Left renal cortex interstitium (tissue), 4 donors: ENCODE measurements at regions not wholly inside any gene's neighbourhood (a gene's known extent, or its start where the extent isn't known, plus 50 kb on each side); places are given as distances from the start of the nearest gene placed in this dataset.

Experiments
- DNase-seq, 4 donors: peaks; one replicate each; pipeline ENCODE4 v3.0.0-alpha.2; 2013; ENCODE audit warnings: low read depth in 4 of 4, low spot score in 2 of 4, missing footprints in 1 of 4

DNA sequence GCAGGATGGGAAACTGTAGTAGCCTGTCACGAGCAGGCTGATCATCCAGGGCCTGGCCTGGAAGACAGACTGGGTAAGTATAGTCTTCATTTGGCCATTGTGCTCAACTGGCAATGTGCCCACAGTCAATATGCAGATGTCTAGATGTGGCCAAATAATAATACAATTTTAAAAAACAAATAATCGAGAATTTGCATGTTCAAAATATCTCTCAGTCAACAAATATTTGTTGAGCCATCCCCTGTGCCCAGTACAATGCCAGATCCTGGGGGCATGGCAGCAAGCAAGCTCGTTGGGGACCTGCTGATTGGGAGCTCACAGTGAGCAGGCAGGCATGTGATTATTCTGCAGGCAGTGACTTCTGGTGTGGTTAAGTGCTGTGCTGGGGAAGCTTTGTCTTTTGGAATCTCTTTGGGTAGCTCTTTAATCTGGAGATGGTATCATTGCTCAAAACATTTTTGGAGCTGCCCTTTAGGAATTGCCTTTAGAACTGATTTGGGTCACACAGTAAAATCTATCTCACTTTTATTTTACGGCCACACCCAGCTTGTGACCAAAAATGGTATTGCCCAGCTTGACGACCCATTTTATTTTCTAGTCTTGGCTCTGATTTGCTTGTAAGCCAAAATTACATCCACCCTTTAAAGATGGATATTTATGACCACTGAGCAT, 92.2 kb downstream of the PLCE1 start:
- DNase-seq, result no peak

- no peak for DNase-seq
Observed at GRCh38 chr10:94088926-94089381, 95.2 kb downstream of the PLCE1 start.

- DNase-seq, result no peak
Observed at GRCh38 chr10:94091649-94092048, 97.9 kb downstream of the PLCE1 start.

GRCh38 chr10:94092848-94093247, 99.1 kb downstream of the PLCE1 start:
- DNase-seq, result no peak

DNA sequence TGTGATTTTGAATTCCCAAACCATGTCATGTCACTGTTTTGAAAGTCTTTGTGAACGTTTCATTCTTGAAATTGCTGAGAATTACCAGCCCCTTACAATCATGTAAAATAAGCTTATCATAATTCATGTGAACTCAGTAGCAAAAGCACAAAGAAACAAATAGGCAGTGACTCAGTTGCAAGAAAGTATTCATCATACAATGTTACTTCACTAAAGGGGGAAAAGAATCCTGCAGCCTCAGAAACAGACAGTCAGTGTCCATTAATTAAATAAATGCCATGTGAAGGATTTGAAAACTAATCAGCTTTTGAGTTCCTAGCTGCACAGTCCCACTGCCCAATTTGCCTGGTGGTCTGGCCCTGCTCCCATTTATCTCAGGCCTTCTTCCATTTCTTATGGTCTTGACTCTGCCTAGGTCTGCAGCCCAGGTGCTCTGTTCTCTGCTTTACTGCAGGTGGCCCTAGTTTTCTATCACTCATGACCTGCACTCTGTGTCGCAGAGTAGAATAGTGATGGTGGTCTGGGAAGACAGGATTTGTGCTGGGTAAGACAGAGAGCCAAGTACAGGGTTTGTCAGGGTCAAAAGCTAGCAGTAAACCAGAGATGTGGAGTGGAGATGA, 99.7 kb downstream of the PLCE1 start:
- no peak for DNase-seq

- DNase-seq, result no peak
Observed at GRCh38 chr10:94094540-94094939, 100.8 kb downstream of the PLCE1 start.

DNA sequence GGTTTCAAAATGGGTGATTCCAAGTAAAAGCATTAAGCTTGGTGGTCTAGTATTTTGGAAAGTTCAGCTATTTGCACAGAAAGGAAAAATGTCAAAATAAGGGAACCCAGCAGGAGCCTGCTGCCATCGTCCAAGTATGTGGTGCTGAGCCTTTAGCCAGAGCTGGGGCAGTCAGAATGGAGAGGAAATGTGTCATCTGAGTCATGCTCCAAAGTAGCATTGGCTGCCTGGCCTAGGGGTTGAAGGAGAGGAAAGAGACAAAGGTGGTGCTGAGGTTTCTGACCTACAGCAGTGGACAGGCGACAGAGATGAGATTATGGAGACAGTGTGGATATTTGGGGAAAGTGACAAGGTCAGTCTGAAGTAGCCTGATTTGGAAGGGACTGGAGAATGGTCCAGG, 103.9 kb downstream of the PLCE1 start:
- DNase-seq, result no peak

GRCh38 chr10:94098896-94099295, 105.2 kb downstream of the PLCE1 start:
- DNase-seq, result no peak

DNA sequence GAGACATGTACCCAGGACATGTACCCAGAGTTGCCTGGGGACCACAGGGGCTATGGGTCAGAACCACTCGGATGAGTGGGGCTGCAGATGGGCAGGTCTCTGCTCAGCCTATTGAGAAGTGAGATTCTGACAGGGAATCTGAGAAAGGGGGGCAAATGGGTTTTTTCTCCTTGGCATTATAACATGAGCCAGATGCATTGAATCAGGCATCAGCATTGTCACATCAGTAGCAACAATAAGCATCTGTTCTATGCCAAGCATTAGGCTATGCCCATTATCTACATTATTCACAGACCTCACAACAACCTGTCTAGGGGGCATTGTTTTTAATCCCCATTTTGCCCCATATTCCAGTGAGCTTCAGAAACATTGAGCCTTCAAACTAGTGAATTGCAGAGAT, 108.2 kb downstream of the PLCE1 start:
- no peak for DNase-seq

- DNase-seq, result no peak
Observed at GRCh38 chr10:94102436-94102835, 108.7 kb downstream of the PLCE1 start.

GRCh38 chr10:94103192-94103591, 109.5 kb downstream of the PLCE1 start:
- no peak for DNase-seq

- peak; percentile 36 to 62 (median 58) for DNase-seq
Observed at GRCh38 chr10:94103801-94104221, 110.1 kb downstream of the PLCE1 start.

GRCh38 chr10:94104316-94105000, 110.7 kb downstream of the PLCE1 start:
- no peak for DNase-seq

- no peak for DNase-seq
Observed at GRCh38 chr10:94105226-94105625, 111.5 kb downstream of the PLCE1 start.

GRCh38 chr10:94107191-94107590, 113.5 kb downstream of the PLCE1 start:
- no peak for DNase-seq

GRCh38 chr10:94108200-94108599, 114.5 kb downstream of the PLCE1 start:
- DNase-seq, result no peak

- DNase-seq, result no peak
Observed at GRCh38 chr10:94111367-94111766, 117.6 kb downstream of the PLCE1 start.

GRCh38 chr10:94112321-94112720, 118.6 kb downstream of the PLCE1 start:
- DNase-seq, result no peak

DNA sequence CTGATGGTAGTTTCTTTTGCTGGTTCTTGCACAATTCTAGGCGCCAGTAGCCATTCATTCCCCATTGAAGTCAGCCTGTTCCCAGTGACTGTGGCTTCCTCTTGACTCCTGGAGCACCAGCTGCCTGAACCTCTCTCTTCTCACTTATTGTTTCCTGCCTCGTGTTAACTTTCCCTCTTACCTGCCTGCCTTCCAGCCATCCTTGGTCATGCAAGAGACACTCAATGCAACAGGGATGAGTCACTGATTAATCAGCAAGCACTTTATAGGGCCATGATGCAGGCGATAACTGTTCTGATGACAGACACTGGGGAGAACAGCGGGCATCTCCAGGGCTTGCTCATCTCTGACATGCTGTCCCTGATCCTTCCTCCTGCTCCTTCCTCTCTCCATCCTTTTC, 122.0 kb downstream of the PLCE1 start:
- DNase-seq, result no peak

DNA sequence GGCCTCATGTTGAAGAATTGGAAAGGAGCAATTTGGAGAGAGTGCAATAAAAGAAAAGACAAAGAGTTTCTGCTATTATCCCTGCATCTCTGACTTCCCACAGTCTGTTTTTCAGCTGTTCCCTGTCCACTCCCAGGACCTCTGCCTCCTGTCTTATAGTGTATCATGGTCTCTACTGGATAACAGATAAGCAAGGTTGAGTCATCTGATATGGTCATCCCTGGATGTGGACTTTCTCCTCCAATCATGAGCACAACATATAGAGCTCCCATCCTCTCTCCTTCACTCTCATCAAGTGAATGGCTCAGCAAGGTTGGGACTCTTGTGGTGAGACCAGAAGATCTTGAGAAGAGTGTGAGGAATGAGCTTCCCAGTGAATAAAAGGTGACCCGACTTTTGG, 123.1 kb downstream of the PLCE1 start:
- DNase-seq, result no peak

DNA sequence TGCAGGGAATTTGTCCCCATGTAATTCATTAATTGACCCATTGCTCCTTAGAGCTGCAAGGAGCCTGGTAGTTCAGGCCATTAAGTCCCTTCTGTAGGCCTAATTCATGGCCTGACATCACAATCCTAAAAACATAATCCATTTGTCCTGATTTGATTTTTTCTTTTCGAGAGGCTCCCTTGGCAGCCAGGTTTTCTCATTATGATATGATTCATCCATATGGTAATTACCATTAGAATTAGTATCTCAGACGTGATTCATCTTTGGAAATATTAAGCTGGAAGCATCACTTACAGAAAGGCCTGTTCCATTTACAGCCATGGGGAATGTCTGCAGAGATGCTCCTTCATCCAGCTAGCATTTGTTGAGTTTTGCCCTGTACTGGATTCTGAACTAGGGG, 128.5 kb downstream of the PLCE1 start:
- no peak for DNase-seq
